ENCODE measurements at regions not wholly inside any gene's neighbourhood (a gene's known extent, or its start where the extent isn't known, plus 50 kb on each side); places are given as distances from the start of the nearest gene placed in this dataset.
"Not testable (repeated sequence)": the region's sequence is repeated elsewhere in the genome, so short reads cannot be mapped to it uniquely, and the experiment has no call there.

- no peak for DNase-seq
Measured at GRCh38 chr6:112665114-112665513, 318.0 kb downstream of the RFPL4B start.

- no peak for DNase-seq
Measured at GRCh38 chr6:112665815-112666214, 318.7 kb downstream of the RFPL4B start.

GRCh38 chr6:112667427-112667826 lies 320.3 kb downstream of the RFPL4B start:
- no peak for DNase-seq

- no peak for DNase-seq
Measured at GRCh38 chr6:112680091-112680490, 333.0 kb downstream of the RFPL4B start.

GRCh38 chr6:112682071-112682470 lies 334.9 kb downstream of the RFPL4B start:
- no peak for DNase-seq

GRCh38 chr6:112683106-112683505 lies 336.0 kb downstream of the RFPL4B start:
- no peak for DNase-seq

GRCh38 chr6:112683926-112684325 lies 336.8 kb downstream of the RFPL4B start:
- DNase-seq = no peak

- DNase-seq = not testable (repeated sequence)
Measured at GRCh38 chr6:112685521-112686220, 338.5 kb downstream of the RFPL4B start.

GRCh38 chr6:112688487-112689165 lies 341.5 kb downstream of the RFPL4B start:
- not testable (repeated sequence) for DNase-seq

GRCh38 chr6:112689183-112689858 lies 342.2 kb downstream of the RFPL4B start:
- not testable (repeated sequence) for DNase-seq

GRCh38 chr6:112690497-112691202 lies 343.5 kb downstream of the RFPL4B start:
- peak; percentile 91 for DNase-seq

- no peak for DNase-seq
Measured at GRCh38 chr6:112691289-112691688, 344.2 kb downstream of the RFPL4B start.

GRCh38 chr6:112695001-112695400 lies 347.9 kb downstream of the RFPL4B start:
- peak; percentile 57 for DNase-seq

GRCh38 chr6:112697265-112697664 lies 350.1 kb downstream of the RFPL4B start:
- DNase-seq = no peak

- DNase-seq = peak; percentile 59
Measured at GRCh38 chr6:112701201-112701600, 354.1 kb downstream of the RFPL4B start.

- no peak for DNase-seq
Measured at GRCh38 chr6:112710710-112711109, 363.6 kb downstream of the RFPL4B start.

- DNase-seq = no peak
Measured at GRCh38 chr6:112713402-112713801, 366.3 kb downstream of the RFPL4B start.

- DNase-seq = no peak
Measured at GRCh38 chr6:112717401-112717800, 370.3 kb downstream of the RFPL4B start.

- no peak for DNase-seq
Measured at GRCh38 chr6:112717856-112718255, 370.7 kb downstream of the RFPL4B start.

- no peak for DNase-seq
Measured at GRCh38 chr6:112725541-112726085, 378.5 kb downstream of the RFPL4B start.

- DNase-seq = no peak
Measured at GRCh38 chr6:112735129-112735528, 388.0 kb downstream of the RFPL4B start.

GRCh38 chr6:112739766-112740165 lies 392.6 kb downstream of the RFPL4B start:
- DNase-seq = no peak

GRCh38 chr6:112743323-112743722 lies 396.2 kb downstream of the RFPL4B start:
- DNase-seq = no peak
